ENCODE measurements at regions not wholly inside any gene's neighbourhood (a gene's known extent, or its start where the extent isn't known, plus 50 kb on each side); places are given as distances from the start of the nearest gene placed in this dataset.
"Not testable (repeated sequence)": the region's sequence is repeated elsewhere in the genome, so short reads cannot be mapped to it uniquely, and the experiment has no call there.

DNA sequence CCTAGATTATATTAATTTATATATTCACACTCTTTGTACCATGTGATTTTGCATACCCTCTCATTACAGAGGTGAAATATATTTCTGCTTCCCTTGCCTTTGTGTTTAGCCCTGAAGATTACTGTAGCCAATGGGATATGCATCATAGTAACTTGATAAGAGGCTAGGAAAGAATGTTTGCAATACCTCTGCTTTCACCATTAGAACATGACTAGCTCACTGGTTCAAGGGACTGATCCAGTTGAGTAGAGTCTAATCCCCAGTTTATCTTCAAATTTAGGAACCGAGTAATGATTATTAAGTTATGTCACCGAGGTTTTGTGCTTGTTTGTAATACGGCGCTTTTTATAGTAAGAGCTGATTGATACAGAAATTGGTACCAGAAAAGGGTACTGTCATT lies 552.6 kb upstream of the GJE1 start:
- no peak for DNase-seq (ENCODE audit: low read depth)

DNA sequence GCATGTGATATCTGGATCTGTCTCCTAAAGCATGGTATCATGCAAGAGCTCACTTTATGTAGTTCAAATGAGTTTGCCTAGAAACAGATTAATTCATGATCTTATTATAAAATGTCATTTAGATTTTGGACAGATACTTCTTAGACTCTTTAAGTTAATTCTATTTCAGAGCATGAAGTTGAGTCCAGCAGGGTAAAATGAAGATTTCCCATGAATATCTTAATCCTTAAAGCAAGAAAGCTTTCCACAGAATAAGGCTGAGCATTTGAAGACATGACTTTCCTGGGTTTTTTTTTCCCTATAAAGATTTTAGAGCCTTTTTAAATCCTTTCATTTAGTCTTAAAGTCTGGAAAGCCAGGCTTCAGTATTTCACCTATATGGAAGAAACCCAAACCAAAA lies 556.0 kb upstream of the GJE1 start:
- DNase-seq (ENCODE audit: low read depth), result no peak

DNA sequence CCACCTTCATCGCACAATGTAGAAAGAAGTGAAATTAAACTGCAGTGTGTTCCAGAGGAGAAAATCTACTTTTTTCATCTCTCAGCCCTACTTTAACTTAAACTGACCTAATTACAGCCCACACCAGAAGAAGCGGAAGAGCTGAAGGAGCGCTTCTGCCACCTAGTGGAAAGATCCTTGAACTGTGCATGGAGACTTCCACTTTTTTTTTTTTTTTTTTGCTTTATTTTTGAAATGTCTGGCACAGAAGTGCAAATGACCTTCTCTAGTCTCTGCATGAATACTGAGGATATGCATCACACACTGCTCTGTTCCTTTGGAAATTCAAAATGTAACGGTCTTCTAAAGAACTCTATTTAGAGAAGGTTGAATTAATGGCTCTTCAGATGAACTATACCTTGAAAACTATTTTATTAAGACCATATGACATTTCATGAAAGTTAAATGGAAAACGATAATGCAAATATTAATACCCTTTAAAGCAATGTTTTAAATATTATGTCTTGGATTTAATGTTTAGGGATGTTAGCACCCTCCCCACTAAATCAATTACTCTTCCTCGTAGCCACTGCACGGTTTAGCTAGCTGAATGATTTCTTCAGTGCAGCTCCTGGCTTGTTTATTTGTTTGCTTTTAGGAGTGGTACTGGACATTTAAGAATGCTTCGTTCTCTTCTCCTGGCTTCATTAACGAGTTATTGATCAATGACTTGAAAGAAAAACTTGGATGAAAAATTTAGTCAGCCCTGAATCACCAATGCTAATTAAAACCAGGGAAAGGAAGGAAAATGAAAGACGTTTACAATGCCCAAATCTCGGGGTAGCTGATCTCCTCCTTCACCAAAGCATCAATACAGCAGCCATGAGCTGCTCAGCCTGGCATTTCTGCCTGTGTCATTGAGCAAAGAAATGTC lies 569.6 kb upstream of the GJE1 start:
- DNase-seq (ENCODE audit: low read depth), result peak; percentile 90

DNA sequence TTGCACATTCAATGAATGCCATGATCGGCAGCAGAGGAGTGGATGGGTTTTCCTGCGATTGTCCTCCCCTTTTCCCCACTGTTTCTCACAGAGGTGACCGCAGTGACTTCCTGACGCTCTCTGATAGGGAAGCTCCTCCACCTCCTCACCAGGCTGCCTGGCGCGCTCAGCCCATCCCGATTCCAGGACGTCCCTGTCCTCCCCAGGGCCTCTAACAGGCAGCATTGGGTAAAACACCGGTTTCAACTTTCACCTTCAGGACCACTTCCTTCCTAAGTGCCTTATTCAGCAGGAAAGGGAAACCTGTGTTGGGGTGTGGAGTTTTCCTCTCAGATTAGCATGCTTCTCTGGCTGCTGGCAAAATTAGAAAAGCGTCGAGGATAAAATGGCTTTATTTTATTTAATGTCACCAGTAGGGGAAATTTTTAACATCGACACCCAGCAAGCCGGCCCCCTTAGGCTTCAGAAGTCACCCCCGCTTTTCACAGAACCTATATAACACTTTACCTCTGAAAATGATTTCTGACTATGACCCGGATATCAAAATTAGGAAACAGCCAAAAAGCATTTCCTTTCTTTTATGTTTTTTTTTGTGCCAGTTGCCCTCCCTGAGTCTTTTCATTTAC lies 570.4 kb upstream of the GJE1 start:
- DNase-seq (ENCODE audit: low read depth), result no peak

DNA sequence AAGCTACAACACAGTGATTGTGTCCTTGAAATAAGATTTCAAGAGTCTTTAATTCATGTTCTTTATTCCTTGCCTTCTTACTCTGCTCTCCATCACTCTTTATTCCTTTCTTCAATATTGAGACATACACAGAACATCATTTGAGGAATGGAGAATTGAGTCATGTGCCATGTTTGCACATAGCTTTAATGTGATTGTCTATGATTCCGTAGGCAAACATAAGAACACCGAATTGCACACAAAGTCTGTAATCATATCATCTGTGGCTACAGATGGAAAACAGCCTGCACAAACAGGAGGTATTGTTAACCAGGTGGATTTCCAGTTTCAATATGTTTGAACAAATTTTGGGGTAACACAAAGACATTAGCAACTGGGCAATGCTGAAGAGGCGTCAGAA lies 571.6 kb upstream of the GJE1 start:
- DNase-seq (ENCODE audit: low read depth), result no peak

DNA sequence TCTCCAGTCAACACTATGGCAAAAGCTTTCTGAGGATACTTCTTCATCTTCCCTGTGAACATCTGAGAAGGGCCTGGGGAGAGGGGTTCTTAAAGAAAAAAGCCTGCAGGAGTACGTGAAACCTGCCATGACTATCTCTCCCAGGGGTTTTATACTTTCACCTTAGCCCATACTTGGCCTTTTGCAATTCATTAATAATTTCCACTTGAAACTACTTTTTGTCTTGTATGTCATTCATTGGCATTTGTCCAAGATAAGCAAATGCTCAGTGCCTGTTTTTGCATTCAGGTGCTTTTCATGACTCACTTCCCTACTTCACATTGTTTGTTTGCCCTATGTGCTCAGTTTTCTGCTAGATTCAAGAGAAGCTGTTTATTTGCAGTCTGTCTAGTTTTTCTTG lies 580.3 kb upstream of the GJE1 start:
- no peak for DNase-seq (ENCODE audit: low read depth)

DNA sequence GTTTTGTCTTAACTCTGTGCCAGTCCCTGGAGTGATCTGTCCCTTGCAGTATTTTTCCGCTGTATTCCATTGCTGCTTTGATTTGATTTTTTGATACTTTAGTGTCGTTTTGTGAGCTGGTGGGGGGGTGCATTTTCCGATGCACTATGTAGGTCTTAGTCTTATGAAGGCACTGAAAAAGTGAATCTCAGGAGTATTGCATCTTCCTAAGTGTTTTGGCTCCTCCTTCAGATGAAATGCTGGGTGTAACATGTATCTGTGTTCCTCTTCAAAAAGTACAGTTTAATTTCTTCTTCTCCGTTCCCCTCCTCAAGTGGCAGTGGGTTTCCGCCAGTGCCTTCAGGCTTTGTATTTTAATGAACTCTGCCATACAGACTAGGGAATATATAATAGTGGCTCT lies 580.7 kb upstream of the GJE1 start:
- DNase-seq (ENCODE audit: low read depth), result no peak

DNA sequence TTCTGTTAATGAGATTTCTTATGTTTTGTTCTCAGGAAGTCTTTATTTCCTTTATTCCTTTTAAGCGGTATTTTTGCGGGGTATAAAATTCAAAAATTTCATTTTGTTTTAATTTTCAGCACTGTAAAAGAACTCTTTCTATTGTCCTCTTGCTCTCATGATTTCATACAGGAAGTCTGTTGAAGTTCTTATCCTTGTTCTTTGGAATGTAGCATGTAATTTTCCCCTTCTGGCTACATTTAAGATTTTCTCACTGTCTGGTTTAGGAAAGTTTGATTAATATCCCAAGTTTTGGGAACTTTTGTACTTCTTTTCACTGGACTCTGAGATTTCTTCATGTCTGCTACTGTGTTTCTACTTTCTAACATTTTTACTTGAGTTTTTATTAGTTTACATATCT lies 581.4 kb upstream of the GJE1 start:
- no peak for DNase-seq (ENCODE audit: low read depth)

DNA sequence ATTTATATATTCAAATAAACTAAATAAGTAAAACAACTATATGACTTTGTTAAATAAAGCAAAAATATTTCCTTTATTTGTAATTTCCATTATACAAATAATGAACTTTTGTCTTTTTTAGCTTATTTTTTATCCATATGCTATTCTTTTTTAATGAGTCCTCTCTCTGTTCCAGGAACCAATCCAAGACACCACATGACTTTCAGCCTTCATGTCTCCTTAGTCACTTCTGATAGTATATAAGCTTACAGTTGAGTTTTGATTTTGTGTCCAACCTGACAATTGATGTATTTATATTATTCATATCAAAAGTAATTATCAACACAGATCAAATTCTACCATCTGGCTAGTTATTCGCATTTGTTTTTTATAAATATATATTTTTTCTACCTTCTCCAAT lies 582.3 kb upstream of the GJE1 start:
- DNase-seq (ENCODE audit: low read depth), result no peak

DNA sequence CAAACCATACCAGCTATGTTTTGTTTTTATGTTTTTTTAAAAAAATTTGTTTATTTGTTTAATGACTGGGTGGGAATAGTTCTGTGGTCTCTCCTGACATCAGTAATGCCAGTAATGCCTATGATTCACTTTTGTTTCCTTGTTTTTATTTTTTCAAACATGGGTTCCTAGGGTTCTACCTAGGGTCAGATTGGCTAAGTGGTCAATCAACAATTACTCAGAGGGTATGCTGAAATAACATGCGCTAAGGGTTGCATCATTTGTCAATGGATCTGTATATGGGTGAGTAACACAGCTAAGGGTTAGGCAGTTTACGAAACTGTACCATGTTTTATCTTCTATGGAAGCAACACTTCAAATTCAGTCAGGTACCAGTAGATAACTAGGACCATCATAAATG lies 583.8 kb upstream of the GJE1 start:
- no peak for DNase-seq (ENCODE audit: low read depth)

DNA sequence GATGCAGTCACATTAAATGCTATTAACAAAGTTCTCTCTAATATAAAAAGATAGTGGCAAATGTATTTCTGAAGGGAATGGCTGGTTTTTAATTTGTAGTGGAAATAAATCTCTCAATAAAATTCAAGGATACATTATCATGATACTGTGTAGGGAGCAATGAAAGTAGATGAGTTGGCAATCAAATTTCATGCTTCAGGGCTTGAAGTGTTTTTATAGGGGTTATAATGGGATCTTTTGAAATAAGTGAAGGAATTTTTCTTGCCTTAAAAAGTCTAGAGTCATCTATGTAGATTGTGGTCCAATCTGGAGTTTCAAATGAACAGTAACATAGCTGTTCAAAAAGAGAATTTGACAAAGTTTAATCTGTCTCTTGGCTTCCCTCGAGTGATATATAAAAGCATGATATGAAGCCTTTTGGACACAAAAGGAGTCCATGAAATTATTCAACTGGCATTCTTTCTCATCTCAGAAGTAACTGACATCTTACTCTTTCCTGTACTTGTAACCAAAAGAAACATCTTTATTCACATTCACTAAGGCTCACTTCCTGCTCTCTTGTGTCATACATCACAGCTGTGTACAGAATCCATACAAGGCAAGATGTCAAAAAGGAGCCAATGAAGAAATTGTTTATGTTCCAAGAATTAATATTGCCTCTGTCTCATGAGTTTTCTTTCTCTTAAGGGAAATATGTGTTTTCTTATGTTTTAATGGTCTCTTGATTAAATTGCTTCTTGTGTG lies 591.0 kb upstream of the GJE1 start:
- DNase-seq (ENCODE audit: low read depth), result no peak

DNA sequence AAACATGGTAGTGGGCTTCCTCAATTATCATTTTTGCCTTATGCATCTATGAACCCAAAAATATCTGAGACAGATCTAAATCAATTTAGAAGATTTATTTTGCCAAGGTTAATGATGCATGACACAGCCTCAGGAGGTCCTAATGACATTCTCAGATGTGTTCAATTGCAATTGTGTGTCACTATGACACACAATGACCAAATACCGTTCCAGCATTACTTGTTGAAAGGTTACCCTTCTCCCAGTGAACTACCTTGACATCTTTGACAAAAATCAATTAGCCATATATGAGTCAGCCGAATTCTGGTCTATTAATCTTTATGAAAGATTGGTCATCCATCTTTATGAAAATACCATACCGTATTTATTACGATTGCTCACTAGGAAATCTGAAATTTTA lies 592.5 kb upstream of the GJE1 start:
- no peak for DNase-seq (ENCODE audit: low read depth)

DNA sequence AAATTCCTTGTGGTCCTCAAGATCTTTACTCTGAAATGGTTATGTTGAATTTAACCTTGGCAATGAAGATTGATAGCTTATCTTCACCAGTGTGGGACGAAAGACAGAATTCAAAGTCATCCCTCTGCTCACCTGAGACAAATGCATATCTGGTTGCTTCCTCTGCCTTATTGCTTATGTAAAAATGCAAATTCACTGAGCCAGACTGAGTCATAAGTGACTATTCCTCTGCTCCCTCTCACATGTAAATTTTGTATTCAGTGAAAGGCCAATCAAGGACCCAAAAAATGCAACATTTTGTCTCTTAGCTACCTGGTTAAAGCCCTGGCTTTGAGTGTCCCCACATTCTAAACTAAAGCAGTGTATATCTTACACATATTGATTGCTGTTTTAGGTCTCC lies 593.1 kb upstream of the GJE1 start:
- no peak for DNase-seq (ENCODE audit: low read depth)

DNA sequence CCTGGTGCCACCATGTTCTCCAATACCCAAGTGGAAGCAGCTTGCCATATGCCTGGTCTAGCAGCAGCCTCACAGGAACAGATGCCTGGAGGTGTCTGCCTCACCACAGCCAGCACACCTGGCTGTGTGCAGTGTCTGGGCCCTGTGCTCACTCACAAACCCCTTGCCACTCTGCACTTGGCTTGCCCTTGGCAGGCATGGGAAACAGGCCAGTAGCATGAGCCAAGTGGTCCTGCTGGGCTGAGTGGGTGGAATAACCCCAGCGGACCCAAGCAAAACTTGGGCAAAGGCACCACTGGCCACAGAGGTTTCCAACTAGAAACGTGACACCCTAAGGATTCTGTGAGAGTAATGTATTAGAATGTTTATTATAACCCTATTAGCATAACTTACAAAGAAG lies 600.5 kb upstream of the GJE1 start:
- no peak for DNase-seq (ENCODE audit: low read depth)

DNA sequence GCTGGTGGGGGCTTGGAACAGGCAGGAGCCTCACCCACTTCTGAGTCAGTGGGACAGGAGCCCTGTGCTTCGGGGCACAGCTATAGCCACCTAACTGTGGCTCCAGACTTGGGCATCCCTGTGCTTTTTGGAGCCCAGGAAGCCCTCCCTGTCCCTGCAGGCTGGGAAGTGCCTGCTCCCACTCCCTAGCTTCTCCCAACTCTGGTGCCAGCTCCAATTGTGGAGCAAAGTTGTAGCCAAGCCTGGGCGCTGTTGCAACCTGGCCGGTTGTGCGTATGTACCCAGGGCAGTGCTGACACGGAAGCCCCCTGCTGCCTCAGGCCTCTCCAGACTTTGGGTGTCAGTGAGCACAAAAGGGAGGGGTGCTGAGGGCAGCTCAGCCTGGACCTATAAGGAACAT lies 601.7 kb upstream of the GJE1 start:
- no peak for DNase-seq (ENCODE audit: low read depth)

DNA sequence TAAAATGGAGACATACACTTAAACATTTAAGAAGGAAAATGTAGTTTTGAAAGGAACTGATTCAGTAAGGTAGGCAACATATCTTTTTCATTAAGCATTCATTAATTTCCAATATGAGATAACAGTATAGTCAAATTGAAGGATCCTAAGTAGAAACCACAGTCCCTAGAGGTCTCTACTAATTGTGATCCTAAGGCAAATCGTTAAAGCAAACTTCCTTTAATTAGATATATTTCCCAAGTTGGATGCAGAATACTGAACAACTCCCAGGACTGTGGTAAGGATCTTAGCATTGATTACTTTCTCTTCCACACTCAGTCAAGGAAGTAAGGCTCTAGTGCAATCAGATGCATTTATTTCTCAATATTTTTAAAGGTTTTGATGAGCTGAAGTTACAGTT lies 604.1 kb upstream of the GJE1 start:
- DNase-seq (ENCODE audit: low read depth), result no peak

DNA sequence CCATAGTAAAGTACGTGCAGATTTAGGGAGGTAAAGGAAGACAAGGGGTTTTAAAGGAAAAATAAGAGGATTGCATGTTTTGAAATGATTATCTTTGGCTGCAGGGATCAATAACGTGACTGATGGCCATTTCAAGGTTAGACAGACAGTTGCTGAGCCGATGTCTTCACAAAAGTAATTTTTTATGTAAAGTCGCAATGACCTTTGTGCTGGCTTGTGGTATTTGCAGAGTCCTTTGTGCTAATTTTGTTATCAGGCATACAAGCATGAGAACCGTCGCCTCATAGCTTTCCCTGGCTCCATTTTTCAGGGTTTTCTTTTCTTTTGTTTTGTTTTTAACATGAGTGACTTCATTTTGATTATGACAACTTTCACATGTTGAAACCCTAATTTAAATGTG lies 605.7 kb upstream of the GJE1 start:
- no peak for DNase-seq (ENCODE audit: low read depth)

DNA sequence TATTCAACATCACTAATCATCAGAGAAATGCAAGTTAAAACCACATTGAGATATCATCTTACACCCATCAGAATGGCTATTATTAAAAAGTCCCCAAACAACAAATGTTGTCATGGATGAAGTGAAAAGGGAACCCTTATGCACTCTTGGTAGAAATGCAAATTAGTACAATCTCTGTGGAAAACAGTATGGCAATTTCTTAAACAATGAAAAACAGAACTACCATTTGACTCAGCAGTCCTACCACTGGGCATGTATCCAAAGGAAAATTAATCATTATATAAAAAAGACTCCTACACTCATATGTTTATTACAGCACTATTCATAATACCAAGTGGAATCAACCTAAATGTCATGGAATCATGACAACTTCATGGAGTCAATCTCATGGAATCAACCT lies 611.3 kb upstream of the GJE1 start:
- no peak for DNase-seq (ENCODE audit: low read depth)

DNA sequence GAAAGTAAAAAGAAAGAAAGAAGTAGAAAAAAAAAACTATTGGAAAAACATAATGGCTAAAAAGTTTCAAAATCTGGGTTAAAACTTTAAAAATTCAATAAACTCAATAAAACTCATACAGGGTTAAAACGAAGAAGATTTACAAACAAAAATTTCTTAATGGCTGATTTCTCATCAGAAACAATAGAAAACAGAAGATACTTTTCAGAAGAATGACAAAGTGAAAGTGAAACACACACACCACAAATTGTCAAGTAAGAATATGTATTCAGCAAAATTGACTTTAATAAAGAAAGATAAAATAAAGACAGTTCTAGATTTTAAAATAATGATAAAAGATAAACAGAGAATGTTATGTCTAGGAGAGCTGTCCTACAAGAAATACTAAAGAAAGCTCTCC lies 618.9 kb upstream of the GJE1 start:
- no peak for DNase-seq (ENCODE audit: low read depth)

DNA sequence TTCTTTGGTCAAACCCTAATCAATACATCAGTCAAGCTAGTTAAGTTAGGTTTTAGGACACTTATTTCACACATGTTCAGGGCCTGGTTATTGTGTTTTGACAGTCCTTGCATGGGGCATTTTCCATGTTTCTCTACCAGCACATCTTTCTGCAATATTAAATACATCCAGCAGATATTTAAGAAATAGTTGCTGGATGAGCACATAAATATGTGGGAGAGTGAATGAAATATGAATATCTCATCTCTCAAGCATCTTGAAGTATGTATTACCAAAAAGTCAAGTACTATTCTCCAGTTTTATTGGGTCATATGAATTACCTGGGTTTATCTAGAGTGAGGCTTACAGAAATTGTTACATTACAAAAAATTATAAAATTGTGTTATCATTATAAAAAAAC lies 621.9 kb upstream of the GJE1 start:
- no peak for DNase-seq (ENCODE audit: low read depth)

DNA sequence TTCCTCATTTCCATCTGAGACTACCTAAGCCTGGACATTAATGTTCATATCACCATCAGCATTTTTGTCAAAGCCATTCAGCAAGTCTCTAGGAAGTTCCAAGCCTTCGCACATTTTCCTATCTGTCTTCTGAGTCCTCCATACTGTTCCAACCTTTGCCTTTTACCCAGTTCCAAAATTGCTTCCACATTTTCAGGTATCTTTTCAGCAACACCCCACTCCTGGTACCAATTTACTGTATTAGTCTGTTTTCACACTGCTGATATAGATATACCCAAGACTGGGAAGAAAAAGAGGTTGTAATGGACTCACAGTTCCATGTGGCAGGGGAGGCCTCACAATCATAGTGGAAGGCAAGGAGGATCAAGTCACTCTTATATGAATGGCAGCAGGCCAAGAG lies 626.7 kb upstream of the GJE1 start:
- DNase-seq (ENCODE audit: low read depth), result not testable (repeated sequence)

DNA sequence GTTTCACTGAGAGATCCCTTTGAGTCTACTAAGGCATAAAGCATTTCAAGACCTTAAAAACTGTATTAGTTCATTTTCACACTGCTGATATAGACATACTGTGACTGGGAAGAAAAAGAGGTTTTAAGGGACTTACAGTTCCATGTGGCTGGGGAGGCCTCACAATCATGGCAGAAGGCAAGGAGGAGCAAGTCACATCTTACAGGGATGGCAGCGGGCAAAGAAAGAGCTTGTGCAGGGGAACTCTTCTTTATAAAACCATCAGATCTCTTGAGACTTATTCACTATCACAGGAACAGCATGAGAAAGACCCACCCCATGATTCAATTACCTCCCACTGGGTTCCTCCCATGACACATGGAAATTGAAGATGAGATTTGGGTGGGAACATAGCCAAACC lies 628.4 kb upstream of the GJE1 start:
- DNase-seq (ENCODE audit: low read depth), result not testable (repeated sequence)

DNA sequence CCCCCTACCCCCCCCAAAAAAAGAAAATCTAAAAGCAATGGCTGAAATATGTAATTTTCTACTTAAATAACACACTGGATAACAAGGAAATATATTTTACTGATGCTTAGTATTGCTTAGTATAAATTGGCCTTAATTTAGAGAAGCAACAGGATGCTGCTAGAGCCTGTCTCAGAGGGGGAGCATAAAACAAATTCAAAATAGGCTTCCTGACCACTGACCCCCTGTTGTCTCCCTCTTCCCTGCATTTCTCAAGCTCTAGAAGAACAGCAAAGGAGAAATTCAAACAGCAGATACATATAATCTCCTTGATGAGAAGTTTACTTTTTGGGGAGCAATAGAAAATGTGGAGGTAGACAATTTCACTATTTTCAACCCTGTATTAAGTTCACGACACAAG lies 631.1 kb upstream of the GJE1 start:
- DNase-seq (ENCODE audit: low read depth), result no peak

All from forelimb muscle (tissue), 1 donor.